Astrocyte of the spinal cord (primary cell): ENCODE measurements at regions not wholly inside any gene's neighbourhood (a gene's known extent, or its start where the extent isn't known, plus 50 kb on each side); places are given as distances from the start of the nearest gene placed in this dataset.
"Not testable (repeated sequence)": the region's sequence is repeated elsewhere in the genome, so short reads cannot be mapped to it uniquely, and the experiment has no call there.

Source experiments
- DNase-seq: peaks from one replicate; pipeline ENCODE4 v3.0.0; 2011; ENCODE audit warnings: low read depth, low spot score
- H3K4me3 ChIP-seq: 2 replicates; pipeline ENCODE4 v1.5.1; 2011; ENCODE audit warnings: low read depth, mild to moderate bottlenecking, low read length, moderate library complexity
- CTCF ChIP-seq: IDR thresholded peaks from 2 replicates; pipeline ENCODE4 v1.5.1; 2012; ENCODE audit warnings: low read depth, mild to moderate bottlenecking, low read length, inconsistent platforms
- in situ Hi-C: cut with HindIII; loops from 2 replicates; pipeline ENCODE4 v1.10.0; 2017; ENCODE audit warnings: low sequenced_read_pairs

DNA sequence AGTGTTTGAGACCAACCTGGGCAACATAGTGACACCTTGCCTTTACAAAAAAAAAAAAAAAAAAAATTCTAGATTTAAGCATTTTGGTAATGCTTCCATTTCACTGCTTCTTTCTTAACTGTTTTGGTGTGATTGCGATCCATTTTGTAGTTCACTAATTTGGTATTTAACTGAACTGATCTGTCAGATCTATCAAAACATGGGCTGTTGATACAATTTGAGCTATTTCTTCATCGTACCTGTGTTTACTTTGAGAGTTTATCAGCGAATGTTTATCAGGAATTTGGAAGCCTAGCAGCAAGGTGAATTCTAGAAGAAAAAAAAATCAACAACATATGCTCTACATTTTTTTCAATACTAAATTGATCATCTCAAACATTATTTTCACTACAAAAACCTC is 864.9 kb upstream of the WWC1 start:
- DNase-seq = no peak
- TF ChIP-seq CTCF = no peak
- in situ Hi-C loops = no loop called here
- H3K4me3 ChIP-seq = no peak overlapping the region

DNA sequence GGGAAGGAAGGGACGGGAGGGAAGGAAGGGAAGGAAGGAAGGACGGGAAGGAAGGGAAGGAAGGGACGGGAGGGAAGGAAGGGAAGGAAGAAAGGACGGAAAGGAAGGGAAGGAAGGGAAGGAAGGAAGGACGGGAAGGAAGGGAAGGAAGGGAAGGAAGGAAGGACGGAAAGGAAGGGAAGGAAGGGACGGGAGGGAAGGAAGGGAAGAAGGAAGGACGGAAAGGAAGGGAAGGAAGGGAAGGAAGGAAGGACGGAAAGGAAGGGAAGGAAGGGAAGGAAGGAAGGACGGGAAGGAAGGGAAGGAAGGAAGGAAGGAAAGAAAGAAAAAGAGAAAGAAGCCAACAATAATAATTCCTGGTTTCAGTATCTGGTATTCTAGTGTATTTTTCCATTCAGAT is 863.8 kb upstream of the WWC1 start:
- H3K4me3 ChIP-seq, in situ Hi-C loops, DNase-seq: not testable (repeated sequence)

GRCh38 chr5:167440846-167441245 is 850.6 kb upstream of the WWC1 start:
- no peak for TF ChIP-seq CTCF
- in situ Hi-C loops = no loop called here
- H3K4me3 ChIP-seq = no peak overlapping the region
- no peak for DNase-seq

DNA sequence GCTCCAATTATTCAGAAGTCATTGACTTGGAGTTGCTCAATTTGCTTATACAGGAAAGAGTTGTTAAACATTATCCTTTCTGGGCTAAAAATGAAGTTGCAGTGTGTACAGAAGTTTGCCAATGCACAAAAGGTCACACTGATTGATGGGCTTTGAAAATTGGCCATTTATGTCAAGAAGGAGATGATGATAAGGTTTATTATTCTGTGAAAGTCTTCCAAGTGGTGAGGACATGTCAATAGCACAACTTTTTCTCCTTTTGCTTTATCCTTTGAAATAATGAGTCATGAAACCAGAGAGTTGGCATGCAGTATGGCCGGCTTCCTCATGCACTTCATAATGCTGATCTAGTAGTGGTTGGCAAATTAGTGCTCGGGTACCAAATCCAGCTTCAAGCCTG is 848.5 kb upstream of the WWC1 start:
- DNase-seq = peak; percentile 68
- TF ChIP-seq CTCF = no peak
- in situ Hi-C loops = no loop called here
- no peak overlapping the region for H3K4me3 ChIP-seq

- TF ChIP-seq CTCF = no peak
- no peak overlapping the region for H3K4me3 ChIP-seq
- DNase-seq = no peak
- in situ Hi-C loops = no loop called here
Observed at GRCh38 chr5:167447466-167448375, 843.7 kb upstream of the WWC1 start.

DNA sequence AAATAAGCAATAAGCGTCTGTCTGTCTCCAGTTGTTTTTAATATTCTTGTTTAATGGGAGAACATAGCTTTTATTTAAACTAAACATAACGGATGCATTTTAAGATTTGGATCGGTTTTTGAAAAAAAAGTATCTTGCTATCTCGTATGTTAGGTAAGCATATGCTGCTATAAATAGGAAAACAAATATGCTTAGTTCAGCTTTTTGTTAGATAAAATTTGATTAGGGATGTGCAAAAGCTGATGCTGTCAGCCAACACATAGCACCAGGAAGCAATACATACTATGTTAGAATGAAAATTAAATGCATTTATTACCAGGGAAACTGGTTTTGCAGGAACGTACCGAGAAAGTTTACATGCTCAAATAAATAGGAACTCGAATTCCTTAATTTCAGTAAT is 843.1 kb upstream of the WWC1 start:
- in situ Hi-C loops = no loop called here
- no peak for TF ChIP-seq CTCF
- no peak overlapping the region for H3K4me3 ChIP-seq
- DNase-seq = no peak

- DNase-seq = peak; percentile 15
- in situ Hi-C loops = no loop called here
- no peak overlapping the region for H3K4me3 ChIP-seq
- TF ChIP-seq CTCF = no peak
Observed at GRCh38 chr5:167451076-167451475, 840.4 kb upstream of the WWC1 start.
